Muscle of leg (tissue), 3 donors: ENCODE measurements at regions not wholly inside any gene's neighbourhood (a gene's known extent, or its start where the extent isn't known, plus 50 kb on each side); places are given as distances from the start of the nearest gene placed in this dataset.

ENCODE experiments used
- DNase-seq: peaks from one replicate; pipeline ENCODE4 v3.0.0; 2013
- H3K27ac ChIP-seq: one replicate; pipeline ENCODE4 v1.5.1; 2013; ENCODE audit warnings: mild to moderate bottlenecking, low read length, control low read depth
- H3K27me3 ChIP-seq: one replicate; pipeline ENCODE4 v1.6.1; 2013; ENCODE audit warnings: low read length; ENCODE audit not compliant: control insufficient read depth, insufficient read depth
- H3K36me3 ChIP-seq: one replicate; pipeline ENCODE4 v1.6.1; 2013; ENCODE audit warnings: low read length; ENCODE audit not compliant: control insufficient read depth, insufficient read depth
- H3K4me1 ChIP-seq: one replicate; pipeline ENCODE4 v1.6.1; 2013; ENCODE audit warnings: low read length; ENCODE audit not compliant: control insufficient read depth, insufficient read depth
- H3K4me3 ChIP-seq: one replicate; pipeline ENCODE4 v1.5.1; 2013; ENCODE audit warnings: low read length, control low read depth
- H3K9me3 ChIP-seq: replicated peaks from 2 replicates; pipeline ENCODE4 v1.6.1; 2013; ENCODE audit warnings: low read depth, low read length; ENCODE audit not compliant: control insufficient read depth
- WGBS: methylation state at CpG from one replicate; pipeline ENCODE4 v1.1.5; 2013; ENCODE audit warnings: missing lambda C conversion rate; ENCODE audit not compliant: insufficient coverage; 5-methylcytosine and 5-hydroxymethylcytosine counted together

GRCh38 chr5:89282554-89283510 is 399.8 kb upstream of the MEF2C start:
- peaks cover 4% of the 10 kb centered on the region for H3K4me1 ChIP-seq
- DNase-seq: no peak
- no CpG with 5 or more reads among the region's 3 CpGs for WGBS
- no peak overlapping the region for H3K4me3 ChIP-seq
- no peaks in the 10 kb centered on the region for H3K36me3 ChIP-seq
- H3K27me3 ChIP-seq: no peaks in the 10 kb centered on the region
- no peaks in the 10 kb centered on the region for H3K9me3 ChIP-seq
- no peak overlapping the region for H3K27ac ChIP-seq

- no peak overlapping the region for H3K4me3 ChIP-seq
- WGBS: 33% methylated on average over 1 of the region's 3 CpGs
- H3K36me3 ChIP-seq: no peaks in the 10 kb centered on the region
- H3K27ac ChIP-seq: no peak overlapping the region
- no peaks in the 10 kb centered on the region for H3K27me3 ChIP-seq
- H3K9me3 ChIP-seq: no peaks in the 10 kb centered on the region
- H3K4me1 ChIP-seq: peaks cover 4% of the 10 kb centered on the region
- DNase-seq: no peak
Measured at GRCh38 chr5:89281766-89282553, 399.0 kb upstream of the MEF2C start.

- Histone ChIP-seq H3K4me3 (no peak overlapping the region), H3K4me1 (peaks cover 4% of the 10 kb centered on the region), H3K36me3 (no peaks in the 10 kb centered on the region), H3K27ac (no peak overlapping the region), H3K9me3 (no peaks in the 10 kb centered on the region), H3K27me3 (no peaks in the 10 kb centered on the region)
- WGBS: 68% methylated on average over 4 of the region's 5 CpGs
- no peak for DNase-seq
Measured at GRCh38 chr5:89281211-89281610, 398.2 kb upstream of the MEF2C start.

GRCh38 chr5:89280103-89281037 is 397.4 kb upstream of the MEF2C start:
- Histone ChIP-seq H3K9me3 (no peaks in the 10 kb centered on the region), H3K27me3 (no peaks in the 10 kb centered on the region), H3K4me3 (no peak overlapping the region), H3K27ac (no peak overlapping the region), H3K4me1 (peaks cover 4% of the 10 kb centered on the region), H3K36me3 (no peaks in the 10 kb centered on the region)
- no peak for DNase-seq
- no CpG with 5 or more reads among the region's 2 CpGs for WGBS

- no peak for DNase-seq
- H3K27me3 ChIP-seq: no peaks in the 10 kb centered on the region
- no CpG with 5 or more reads among the region's 5 CpGs for WGBS
- peaks cover 4% of the 10 kb centered on the region for H3K4me1 ChIP-seq
- H3K4me3 ChIP-seq: no peak overlapping the region
- H3K27ac ChIP-seq: no peak overlapping the region
- no peaks in the 10 kb centered on the region for H3K36me3 ChIP-seq
- H3K9me3 ChIP-seq: no peaks in the 10 kb centered on the region
Measured at GRCh38 chr5:89279391-89280036, 396.5 kb upstream of the MEF2C start.

GRCh38 chr5:89277816-89278215 is 394.8 kb upstream of the MEF2C start:
- no peak overlapping the region for H3K27ac ChIP-seq
- H3K27me3 ChIP-seq: no peaks in the 10 kb centered on the region
- peaks cover 6% of the 10 kb centered on the region for H3K4me1 ChIP-seq
- no peak for DNase-seq
- H3K9me3 ChIP-seq: no peaks in the 10 kb centered on the region
- no CpG with 5 or more reads among the region's 4 CpGs for WGBS
- H3K4me3 ChIP-seq: no peak overlapping the region
- no peaks in the 10 kb centered on the region for H3K36me3 ChIP-seq

GRCh38 chr5:89276566-89277305 is 393.8 kb upstream of the MEF2C start:
- H3K4me3 ChIP-seq: no peak overlapping the region
- no peaks in the 10 kb centered on the region for H3K9me3 ChIP-seq
- DNase-seq: no peak
- H3K27me3 ChIP-seq: no peaks in the 10 kb centered on the region
- no peak overlapping the region for H3K27ac ChIP-seq
- no peaks in the 10 kb centered on the region for H3K36me3 ChIP-seq
- H3K4me1 ChIP-seq: peaks cover 8% of the 10 kb centered on the region
- WGBS: 64% methylated on average over 1 of the region's 1 CpG

GRCh38 chr5:89275066-89275855 is 392.3 kb upstream of the MEF2C start:
- Histone ChIP-seq H3K36me3 (no peaks in the 10 kb centered on the region), H3K27ac (no peak overlapping the region), H3K9me3 (no peaks in the 10 kb centered on the region), H3K27me3 (no peaks in the 10 kb centered on the region), H3K4me3 (no peak overlapping the region), H3K4me1 (peaks cover 10% of the 10 kb centered on the region)
- WGBS: 80% methylated on average over 1 of the region's 4 CpGs
- DNase-seq: no peak
